Stomach (tissue), 8 donors: ENCODE measurements at regions not wholly inside any gene's neighbourhood (a gene's known extent, or its start where the extent isn't known, plus 50 kb on each side); places are given as distances from the start of the nearest gene placed in this dataset.

Experiments
- DNase-seq, 2 donors: peaks; one replicate each; pipeline versions ENCODE4 v3.0.0 to v3.0.0-alpha.2; 2013 to 2019
- H3K27ac ChIP-seq, 5 donors: fragments of 200-600 bp in 4 of 5; sonication (generic) in 4 of 5; one replicate each; pipeline ENCODE4 v1.5.1; 2013 to 2019; ENCODE audit warnings: mild to moderate bottlenecking in 1 of 5, moderate library complexity in 1 of 5
- H3K27me3 ChIP-seq, 3 donors: fragments of 200-600 bp; sonication (generic); one replicate each; pipeline ENCODE4 v1.5.1; 2017 to 2019; ENCODE audit warnings: mixed run types in 1 of 3
- H3K36me3 ChIP-seq, 4 donors: fragments of 200-600 bp; sonication (generic); 1 replicate in 3 of 4; 2 replicates in 1 of 4; pipeline ENCODE4 v1.5.1; 2016 to 2019
- H3K4me1 ChIP-seq, 4 donors: fragments of 200-600 bp; sonication (generic); one replicate each; pipeline ENCODE4 v1.5.1; 2016 to 2019
- H3K4me3 ChIP-seq, 4 donors: fragments of 200-600 bp; sonication (generic) in 3 of 4; one replicate each; pipeline ENCODE4 v1.5.1; 2016 to 2019; ENCODE audit warnings: mild to moderate bottlenecking in 1 of 4
- H3K9me3 ChIP-seq, 4 donors: fragments of 200-600 bp; sonication (generic); one replicate each; pipeline ENCODE4 v1.5.1; 2016 to 2019
- CTCF ChIP-seq, 7 experiments: fragments of 450-650 bp in 4 of 7; fragments of 200-600 bp in 3 of 7; sonication (generic) in 3 of 7; IDR thresholded peaks; one replicate each; pipeline ENCODE4 v1.5.1; 2016 to 2019; ENCODE audit warnings: antibody characterized with exemption in 7 of 7, control low read depth in 2 of 7, mild to moderate bottlenecking in 1 of 7
- EP300 ChIP-seq: sonication (generic); formaldehyde crosslinking; IDR thresholded peaks from one replicate; pipeline ENCODE4 v1.6.1; 2017; ENCODE audit warnings: antibody characterized with exemption
- POLR2A ChIP-seq, 4 donors: fragments of 450-650 bp; IDR thresholded peaks; one replicate each; pipeline ENCODE4 v1.6.1; 2016; ENCODE audit warnings: antibody characterized with exemption in 4 of 4, control low read depth in 2 of 4, mild to moderate bottlenecking in 1 of 4, moderate library complexity in 1 of 4
- POLR2AphosphoS5 ChIP-seq, 3 donors: sonication (generic); formaldehyde crosslinking; IDR thresholded peaks; one replicate each; pipeline ENCODE4 v1.6.1; 2016; ENCODE audit warnings: antibody characterized with exemption in 3 of 3
- WGBS, 5 donors: extraction: QIAGEN DNeasy Blood & Tissue Kit in 3 of 5; methylation state at CpG; one replicate each; pipeline versions ENCODE4 v1.1.5 to v1.1.7; 2013 to 2018; 5-methylcytosine and 5-hydroxymethylcytosine counted together
- intact Hi-C: fragments of 100-400 bp; cut with DNase I; formaldehyde crosslinking; loops from one replicate; pipeline ENCODE4 v1.15.1; 2023; ENCODE audit warnings: low total_unique reads
- donor health status: healthy with polysubstance abuse.
- donor health status: Bipolar disorder and iron deficiency.
- donor health status: healthy.

DNA sequence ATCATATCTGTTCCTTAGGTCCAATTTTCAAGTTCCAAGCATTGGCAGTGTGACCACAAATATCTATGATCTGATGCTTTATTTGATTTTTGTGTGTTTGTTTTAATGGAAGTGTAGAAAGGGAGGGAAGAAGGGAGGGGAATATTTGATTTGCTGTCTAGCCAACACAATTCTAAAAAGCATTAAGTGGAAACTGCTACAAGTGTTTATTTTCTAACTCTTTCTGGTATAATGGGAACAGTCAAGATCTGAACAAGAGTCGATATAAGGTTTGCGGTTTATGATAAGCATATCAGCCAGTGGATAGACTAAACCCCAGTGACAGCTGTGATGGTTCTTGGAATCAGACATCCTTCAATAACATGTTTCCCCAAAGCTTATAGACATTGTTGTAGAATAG lies 267.8 kb upstream of the SNX7 start:
- Histone ChIP-seq H3K9me3 (no peaks in the 10 kb centered on the region), H3K36me3 (no peaks in the 10 kb centered on the region), H3K27me3 (no peaks in the 10 kb centered on the region), H3K4me3 (no peak overlapping the region), H3K4me1 (peaks cover 0 to 9% (median 0%) of the 10 kb centered on the region in 4 donors), H3K27ac (no peak overlapping the region)
- WGBS, 5 donors: 16 to 51% (median 39%) methylated on average over 2 of the region's 2 CpGs
- intact Hi-C loops: no loop called here
- TF ChIP-seq POLR2A (IDR thresholded peaks at IDR 0.05): no peak
- no peak for TF ChIP-seq POLR2AphosphoS5 (IDR thresholded peaks at IDR 0.05)
- no peak for TF ChIP-seq EP300
- DNase-seq: no peak

DNA sequence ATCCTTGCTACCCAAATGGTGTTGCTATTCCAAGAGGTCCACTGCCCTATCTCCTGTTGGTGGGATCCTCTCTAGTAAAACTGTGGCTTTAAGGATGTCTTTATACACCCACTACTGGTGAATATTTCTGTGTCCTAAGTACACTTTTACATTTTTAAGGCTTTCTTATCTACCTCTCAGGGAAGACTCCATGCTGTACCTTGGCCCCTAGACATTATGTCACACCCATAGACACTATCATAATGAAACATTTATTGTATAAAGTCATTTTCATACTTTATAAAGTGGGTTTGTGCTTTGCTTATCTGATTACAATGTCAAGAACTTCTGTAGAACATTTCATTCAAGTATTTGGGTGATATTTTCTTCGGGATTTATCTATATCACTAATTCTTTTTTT lies 270.3 kb upstream of the SNX7 start:
- TF ChIP-seq POLR2AphosphoS5 (IDR thresholded peaks at IDR 0.05) (no peak), CTCF (IDR thresholded peaks at IDR 0.05) (no peak), EP300 (no peak), POLR2A (IDR thresholded peaks at IDR 0.05) (no peak)
- peaks cover 0 to 9% (median 4%) of the 10 kb centered on the region in 4 donors for H3K4me1 ChIP-seq
- H3K4me3 ChIP-seq: no peak overlapping the region
- intact Hi-C loops: no loop called here
- H3K27ac ChIP-seq: no peak overlapping the region
- 68 to 87% (median 74%) methylated on average over 1 of the region's 1 CpG for WGBS, 5 donors
- DNase-seq: no peak
- H3K36me3 ChIP-seq: no peaks in the 10 kb centered on the region
- no peaks in the 10 kb centered on the region for H3K27me3 ChIP-seq
- H3K9me3 ChIP-seq: no peaks in the 10 kb centered on the region

- intact Hi-C loops: no loop called here
- peaks cover 0 to 9% (median 4%) of the 10 kb centered on the region in 4 donors for H3K4me1 ChIP-seq
- H3K36me3 ChIP-seq: no peaks in the 10 kb centered on the region
- no peak for TF ChIP-seq EP300
- no peak for TF ChIP-seq CTCF (IDR thresholded peaks at IDR 0.05)
- no peak for TF ChIP-seq POLR2AphosphoS5 (IDR thresholded peaks at IDR 0.05)
- no peak for TF ChIP-seq POLR2A (IDR thresholded peaks at IDR 0.05)
- no peak overlapping the region for H3K27ac ChIP-seq
- H3K27me3 ChIP-seq: no peaks in the 10 kb centered on the region
- H3K9me3 ChIP-seq: no peaks in the 10 kb centered on the region
- H3K4me3 ChIP-seq: no peak overlapping the region
- DNase-seq: no peak
Measured at GRCh38 chr1:98389809-98390208, 271.7 kb upstream of the SNX7 start.

- peaks cover 0 to 8% (median 2%) of the 10 kb centered on the region in 4 donors for H3K4me1 ChIP-seq
- H3K4me3 ChIP-seq: no peak overlapping the region
- TF ChIP-seq EP300 (no peak), POLR2AphosphoS5 (IDR thresholded peaks at IDR 0.05) (no peak)
- no peaks in the 10 kb centered on the region for H3K36me3 ChIP-seq
- peak overlapping the region in 1 of 5 donors; percentile 39 for H3K27ac ChIP-seq
- 28 to 51% (median 38%) methylated on average over 4 of the region's 4 CpGs for WGBS, 5 donors
- H3K9me3 ChIP-seq: no peaks in the 10 kb centered on the region
- no peaks in the 10 kb centered on the region for H3K27me3 ChIP-seq
- DNase-seq: peak in 1 of 2 donors; percentile 78
- intact Hi-C loops: no loop called here
Measured at GRCh38 chr1:98388441-98388840, 273.1 kb upstream of the SNX7 start.

DNA sequence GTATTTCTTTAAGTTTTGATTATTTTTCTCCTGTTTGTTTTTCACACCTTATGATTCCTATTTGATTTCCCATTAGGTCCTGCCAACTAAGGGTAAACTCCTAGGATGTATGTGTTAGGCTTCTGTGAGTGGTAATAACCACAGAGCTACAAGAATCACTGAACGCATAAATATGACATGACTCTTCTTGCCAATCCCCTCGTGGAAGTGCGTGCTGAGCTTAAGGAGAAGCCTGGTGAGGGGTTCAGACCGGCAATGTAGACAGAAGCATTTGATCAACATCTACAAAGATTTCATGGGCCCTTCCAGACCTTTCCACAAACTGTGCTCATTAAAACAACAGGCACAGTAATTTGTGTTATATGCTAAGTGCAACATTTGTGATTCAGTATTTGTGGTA lies 273.8 kb upstream of the SNX7 start:
- no peak for TF ChIP-seq CTCF (IDR thresholded peaks at IDR 0.05)
- TF ChIP-seq EP300: no peak
- no peak for TF ChIP-seq POLR2A (IDR thresholded peaks at IDR 0.05)
- no peak for TF ChIP-seq POLR2AphosphoS5 (IDR thresholded peaks at IDR 0.05)
- Histone ChIP-seq H3K9me3 (no peaks in the 10 kb centered on the region), H3K4me3 (no peak overlapping the region), H3K27ac (peak overlapping the region in 2 of 5 donors; percentile 3 to 39), H3K4me1 (peaks cover 0 to 8% (median 0%) of the 10 kb centered on the region in 4 donors), H3K36me3 (no peaks in the 10 kb centered on the region), H3K27me3 (no peaks in the 10 kb centered on the region)
- WGBS, 5 donors: 76 to 87% (median 82%) methylated on average over 4 of the region's 4 CpGs
- DNase-seq: no peak
- intact Hi-C loops: no loop called here
